ENCODE measurements at regions not wholly inside any gene's neighbourhood (a gene's known extent, or its start where the extent isn't known, plus 50 kb on each side); places are given as distances from the start of the nearest gene placed in this dataset.

- no peaks in the 10 kb centered on the region for H3K9me3 ChIP-seq (ENCODE audit: control insufficient read depth in 1 of 2, insufficient read depth in 1 of 2, low read depth in 1 of 2, low read length in 2 of 2)
- no peaks in the 10 kb centered on the region for H3K9me2 ChIP-seq (ENCODE audit: insufficient read depth)
- H3K27ac ChIP-seq (ENCODE audit: low read depth, low read length): no peak overlapping the region
- no peak overlapping the region for H2AFZ ChIP-seq (ENCODE audit: low read depth, low read length, poor library complexity, severe bottlenecking)
- no peaks in the 10 kb centered on the region for H3K36me3 ChIP-seq (ENCODE audit: control insufficient read depth in 1 of 2, insufficient read depth in 2 of 2, low read length in 2 of 2)
- H3K27me3 ChIP-seq (ENCODE audit: insufficient read depth, low read length): no peaks in the 10 kb centered on the region
- POLR2A ChIA-PET: no interaction called here
- no peak overlapping the region for H3K4me2 ChIP-seq (ENCODE audit: low read length)
- CTCF ChIA-PET: no interaction called here
- H4K20me1 ChIP-seq (ENCODE audit: insufficient read depth): no peaks in the 10 kb centered on the region; the same call in 1 of the 2 replicates
- no peaks in the 10 kb centered on the region for H3K79me2 ChIP-seq (ENCODE audit: insufficient read depth, low read length)
- ATAC-seq (no peak), DNase-seq (ENCODE audit: low read depth, low spot score) (no peak)
- BruUV-seq (replicated peaks): no TSS peak
- H3K4me1 ChIP-seq (ENCODE audit: control insufficient read depth in 1 of 2, insufficient read depth in 2 of 2, low read length in 2 of 2): no peaks in the 10 kb centered on the region
- intact Hi-C loops (cut with micrococcal nuclease): no loop called here
- TF ChIP-seq MAX (IDR thresholded peaks at IDR 0.05) (no peak), EZH2phosphoT487 (IDR thresholded peaks at IDR 0.05; ENCODE audit: borderline replicate concordance) (no peak), TCF7L2 (IDR thresholded peaks at IDR 0.05; ENCODE audit: borderline replicate concordance, extremely low read depth, insufficient read depth, insufficient read length) (no peak), ZBTB33 (IDR thresholded peaks at IDR 0.05; ENCODE audit: extremely low read depth, insufficient replicate concordance, low read length) (no peak), ELF1 (IDR thresholded peaks at IDR 0.05; ENCODE audit: borderline replicate concordance, low read depth) (no peak), EZH2 (IDR thresholded peaks at IDR 0.05) (no peak)
- no peak overlapping the region for H3K4me3 ChIP-seq (replicated peaks in 1 of 2; ENCODE audit: low read depth in 1 of 2, low read length in 2 of 2)
- RAD21 ChIA-PET (ENCODE audit: low non-redundant PET in 1 of 2, low total read pairs in 2 of 2, uncharacterized antibody in 2 of 2, unreplicated experiment in 2 of 2): no interaction called here
- no peak overlapping the region for H3K9ac ChIP-seq (ENCODE audit: low read length)
Observed at GRCh38 chr13:85603735-85604134, 195.5 kb downstream of the SLITRK6 start.

- ChIA-PET CTCF (no interaction called here), RAD21 (ENCODE audit: low non-redundant PET in 1 of 2, low total read pairs in 2 of 2, uncharacterized antibody in 2 of 2, unreplicated experiment in 2 of 2) (no interaction called here), POLR2A (no interaction called here)
- DNase-seq (ENCODE audit: low read depth, low spot score) (no peak), ATAC-seq (no peak)
- no peaks in the 10 kb centered on the region for H3K4me1 ChIP-seq (ENCODE audit: control insufficient read depth in 1 of 2, insufficient read depth in 2 of 2, low read length in 2 of 2)
- H3K9me3 ChIP-seq (ENCODE audit: control insufficient read depth in 1 of 2, insufficient read depth in 1 of 2, low read depth in 1 of 2, low read length in 2 of 2): no peaks in the 10 kb centered on the region
- H3K9ac ChIP-seq (ENCODE audit: low read length): no peak overlapping the region
- H3K9me2 ChIP-seq (ENCODE audit: insufficient read depth): no peaks in the 10 kb centered on the region
- intact Hi-C loops (cut with micrococcal nuclease): no loop called here
- H3K4me2 ChIP-seq (ENCODE audit: low read length): no peak overlapping the region
- H3K36me3 ChIP-seq (ENCODE audit: control insufficient read depth in 1 of 2, insufficient read depth in 2 of 2, low read length in 2 of 2): no peaks in the 10 kb centered on the region
- H3K4me3 ChIP-seq (replicated peaks in 1 of 2; ENCODE audit: low read depth in 1 of 2, low read length in 2 of 2): no peak overlapping the region
- no peaks in the 10 kb centered on the region for H3K79me2 ChIP-seq (ENCODE audit: insufficient read depth, low read length)
- BruUV-seq (replicated peaks): no TSS peak
- H2AFZ ChIP-seq (ENCODE audit: low read depth, low read length, poor library complexity, severe bottlenecking): no peak overlapping the region
- H3K27ac ChIP-seq (ENCODE audit: low read depth, low read length): no peak overlapping the region
- no peaks in the 10 kb centered on the region; the same call in 1 of the 2 replicates for H4K20me1 ChIP-seq (ENCODE audit: insufficient read depth)
- no peaks in the 10 kb centered on the region for H3K27me3 ChIP-seq (ENCODE audit: insufficient read depth, low read length)
- no peak for TF ChIP-seq REST (IDR thresholded peaks at IDR 0.05; ENCODE audit: low read depth)
- no peak for TF ChIP-seq POLR2A (IDR thresholded peaks at IDR 0.05; ENCODE audit: borderline replicate concordance, extremely low read depth, insufficient read depth, insufficient read length)
- TF ChIP-seq RAD21 (IDR thresholded peaks at IDR 0.05; ENCODE audit: low read depth): no peak
- no peak for TF ChIP-seq ZBTB33 (IDR thresholded peaks at IDR 0.05; ENCODE audit: extremely low read depth, insufficient replicate concordance, low read length)
- TF ChIP-seq ELF1 (IDR thresholded peaks at IDR 0.05; ENCODE audit: borderline replicate concordance, low read depth): no peak
Observed at GRCh38 chr13:85601526-85601925, 197.7 kb downstream of the SLITRK6 start.

Measured in HCT116 (cell line).